ENCODE measurements at regions not wholly inside any gene's neighbourhood (a gene's known extent, or its start where the extent isn't known, plus 50 kb on each side); places are given as distances from the start of the nearest gene placed in this dataset.

DNA sequence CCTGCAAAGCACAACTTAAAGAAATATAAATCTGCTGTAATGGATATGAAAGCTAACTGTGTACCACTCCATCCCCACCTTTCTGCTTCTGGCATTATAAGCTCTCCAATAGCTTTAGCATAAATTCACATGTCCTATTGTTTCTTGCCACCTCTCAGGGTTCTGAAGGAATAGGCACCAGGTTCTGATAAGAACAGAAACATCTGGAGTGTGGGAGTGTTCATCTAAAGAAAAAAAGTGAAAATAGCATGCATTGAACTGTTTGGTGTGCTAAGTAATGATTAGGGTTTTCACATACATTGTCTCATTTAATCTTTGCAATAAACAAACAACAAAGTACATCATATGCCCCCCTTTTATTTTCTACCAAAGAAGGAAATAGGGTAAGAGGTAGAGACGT, 72.3 kb downstream of the FAM76B start:
- TF ChIP-seq, protein P1, sequence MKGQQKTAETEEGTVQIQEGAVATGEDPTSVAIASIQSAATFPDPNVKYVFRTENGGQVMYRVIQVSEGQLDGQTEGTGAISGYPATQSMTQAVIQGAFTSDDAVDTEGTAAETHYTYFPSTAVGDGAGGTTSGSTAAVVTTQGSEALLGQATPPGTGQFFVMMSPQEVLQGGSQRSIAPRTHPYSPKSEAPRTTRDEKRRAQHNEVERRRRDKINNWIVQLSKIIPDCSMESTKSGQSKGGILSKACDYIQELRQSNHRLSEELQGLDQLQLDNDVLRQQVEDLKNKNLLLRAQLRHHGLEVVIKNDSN (IDR thresholded peaks at IDR 0.05): no peak
- TF ChIP-seq CREB1 (IDR thresholded peaks at IDR 0.05; ENCODE audit: low read depth) (no peak), NFIC (IDR thresholded peaks at IDR 0.05) (no peak)

DNA sequence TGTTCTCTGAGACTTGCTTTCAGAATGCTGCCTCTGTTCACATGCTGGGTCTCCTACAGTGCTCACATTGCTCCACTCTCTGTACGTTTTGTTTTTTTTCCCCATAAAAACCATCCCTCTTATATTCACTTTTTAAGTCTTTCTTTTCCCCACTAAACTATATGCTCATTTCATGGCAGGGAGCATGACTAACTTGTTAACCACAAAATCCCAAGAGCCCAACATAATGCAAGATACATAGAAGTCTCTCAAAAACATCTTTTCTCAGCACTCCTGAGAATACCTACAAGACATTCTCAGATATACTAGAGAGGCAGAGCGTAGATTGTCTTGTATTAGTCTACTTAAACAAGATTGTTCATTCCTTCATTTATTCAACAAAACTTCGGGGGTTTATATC, 73.3 kb downstream of the FAM76B start:
- TF ChIP-seq, protein P2, sequence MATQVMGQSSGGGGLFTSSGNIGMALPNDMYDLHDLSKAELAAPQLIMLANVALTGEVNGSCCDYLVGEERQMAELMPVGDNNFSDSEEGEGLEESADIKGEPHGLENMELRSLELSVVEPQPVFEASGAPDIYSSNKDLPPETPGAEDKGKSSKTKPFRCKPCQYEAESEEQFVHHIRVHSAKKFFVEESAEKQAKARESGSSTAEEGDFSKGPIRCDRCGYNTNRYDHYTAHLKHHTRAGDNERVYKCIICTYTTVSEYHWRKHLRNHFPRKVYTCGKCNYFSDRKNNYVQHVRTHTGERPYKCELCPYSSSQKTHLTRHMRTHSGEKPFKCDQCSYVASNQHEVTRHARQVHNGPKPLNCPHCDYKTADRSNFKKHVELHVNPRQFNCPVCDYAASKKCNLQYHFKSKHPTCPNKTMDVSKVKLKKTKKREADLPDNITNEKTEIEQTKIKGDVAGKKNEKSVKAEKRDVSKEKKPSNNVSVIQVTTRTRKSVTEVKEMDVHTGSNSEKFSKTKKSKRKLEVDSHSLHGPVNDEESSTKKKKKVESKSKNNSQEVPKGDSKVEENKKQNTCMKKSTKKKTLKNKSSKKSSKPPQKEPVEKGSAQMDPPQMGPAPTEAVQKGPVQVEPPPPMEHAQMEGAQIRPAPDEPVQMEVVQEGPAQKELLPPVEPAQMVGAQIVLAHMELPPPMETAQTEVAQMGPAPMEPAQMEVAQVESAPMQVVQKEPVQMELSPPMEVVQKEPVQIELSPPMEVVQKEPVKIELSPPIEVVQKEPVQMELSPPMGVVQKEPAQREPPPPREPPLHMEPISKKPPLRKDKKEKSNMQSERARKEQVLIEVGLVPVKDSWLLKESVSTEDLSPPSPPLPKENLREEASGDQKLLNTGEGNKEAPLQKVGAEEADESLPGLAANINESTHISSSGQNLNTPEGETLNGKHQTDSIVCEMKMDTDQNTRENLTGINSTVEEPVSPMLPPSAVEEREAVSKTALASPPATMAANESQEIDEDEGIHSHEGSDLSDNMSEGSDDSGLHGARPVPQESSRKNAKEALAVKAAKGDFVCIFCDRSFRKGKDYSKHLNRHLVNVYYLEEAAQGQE (IDR thresholded peaks at IDR 0.05; ENCODE audit: low read depth): no peak
- no peak for TF ChIP-seq EP300 (IDR thresholded peaks at IDR 0.05; ENCODE audit: borderline replicate concordance)
- no peak for TF ChIP-seq CREB1 (IDR thresholded peaks at IDR 0.05; ENCODE audit: low read depth)
- TF ChIP-seq TAF1 (IDR thresholded peaks at IDR 0.05; ENCODE audit: low read depth): no peak

DNA sequence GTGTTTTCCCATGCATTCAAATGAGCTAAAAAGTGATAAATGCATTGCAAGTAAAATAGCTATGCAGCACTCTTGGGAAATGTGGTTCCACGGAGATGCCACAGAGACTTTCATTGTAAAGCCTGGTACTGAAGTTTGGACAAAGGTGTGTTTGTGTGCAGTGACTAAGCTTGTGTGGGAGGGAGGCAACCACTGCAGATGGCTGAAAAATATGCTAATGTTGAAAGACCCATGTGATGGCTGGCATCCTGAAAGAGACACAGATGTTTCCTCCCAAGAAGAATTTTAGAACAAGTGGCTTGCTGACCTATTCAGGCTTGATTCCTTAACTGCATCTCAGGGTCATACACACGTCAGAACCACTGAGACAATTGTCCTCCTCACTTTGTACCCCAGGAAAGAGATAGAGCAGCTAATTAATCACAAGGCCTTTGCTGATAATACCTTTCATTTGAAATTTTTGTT, 73.8 kb downstream of the FAM76B start:
- TF ChIP-seq ZBTB7A (IDR thresholded peaks at IDR 0.05; ENCODE audit: low read depth): no peak
- TF ChIP-seq TEAD4 (IDR thresholded peaks at IDR 0.05): no peak
- TF ChIP-seq, protein P1 (IDR thresholded peaks at IDR 0.05): no peak
- TF ChIP-seq EP300 (IDR thresholded peaks at IDR 0.05; ENCODE audit: borderline replicate concordance): no peak
- TF ChIP-seq FOXM1 (IDR thresholded peaks at IDR 0.05; ENCODE audit: borderline replicate concordance, low read depth): no peak
- TF ChIP-seq CEBPB (IDR thresholded peaks at IDR 0.05): no peak
- no peak for TF ChIP-seq TAF1 (IDR thresholded peaks at IDR 0.05; ENCODE audit: low read depth)
- TF ChIP-seq, protein P2 (IDR thresholded peaks at IDR 0.05; ENCODE audit: low read depth): no peak
- no peak for TF ChIP-seq YY1 (IDR thresholded peaks at IDR 0.05; ENCODE audit: low read depth)
- no peak for TF ChIP-seq EGR1 (IDR thresholded peaks at IDR 0.05)
- TF ChIP-seq RAD21 (IDR thresholded peaks at IDR 0.05; ENCODE audit: low read depth): no peak
- TF ChIP-seq TCF12 (IDR thresholded peaks at IDR 0.05; ENCODE audit: low read depth): no peak
- TF ChIP-seq NFIC (IDR thresholded peaks at IDR 0.05): no peak
- no peak for TF ChIP-seq CREB1 (IDR thresholded peaks at IDR 0.05; ENCODE audit: low read depth)
- TF ChIP-seq, protein P3, sequence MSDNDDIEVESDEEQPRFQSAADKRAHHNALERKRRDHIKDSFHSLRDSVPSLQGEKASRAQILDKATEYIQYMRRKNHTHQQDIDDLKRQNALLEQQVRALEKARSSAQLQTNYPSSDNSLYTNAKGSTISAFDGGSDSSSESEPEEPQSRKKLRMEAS (IDR thresholded peaks at IDR 0.05): no peak

DNA sequence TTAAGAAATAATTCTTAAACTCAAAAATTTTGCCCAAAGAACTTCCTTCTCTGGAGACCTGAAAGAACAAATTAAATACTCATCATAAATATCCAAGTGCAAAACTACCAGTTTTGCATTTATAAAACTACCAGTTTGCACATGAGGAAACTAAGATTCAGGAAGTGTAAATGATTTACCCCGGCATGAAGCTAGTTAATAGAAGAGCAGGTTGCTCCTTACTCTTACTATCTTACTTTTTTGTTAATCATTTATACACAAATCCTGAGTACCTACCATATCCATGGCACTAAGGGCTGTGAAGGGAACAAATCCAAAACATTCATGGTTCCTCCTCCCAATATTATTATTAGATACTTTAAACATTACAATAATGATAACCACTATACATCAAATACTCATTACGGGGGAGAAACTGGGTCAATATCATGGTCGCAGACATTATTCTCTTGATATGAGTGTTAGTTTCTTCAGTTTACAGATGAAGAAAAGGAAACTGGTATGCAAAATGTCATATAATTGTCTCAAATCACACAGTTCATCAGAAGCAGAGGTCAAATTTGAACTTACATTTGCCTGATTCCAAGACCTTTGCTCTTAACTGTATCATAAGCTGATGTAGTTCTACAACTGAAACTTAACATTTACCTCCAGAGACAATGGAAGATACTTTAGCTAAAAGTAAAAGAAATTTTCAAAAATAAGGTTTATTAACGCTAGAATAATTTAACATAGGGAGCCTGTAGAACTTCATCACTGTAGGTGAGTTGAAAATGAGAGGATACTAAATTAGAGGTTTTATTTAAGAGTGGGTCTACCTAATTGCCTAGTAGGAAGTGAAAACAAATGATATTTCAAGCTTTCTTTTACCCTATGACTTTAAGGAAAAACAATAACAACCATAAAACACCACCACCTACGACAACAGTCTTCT, 74.5 kb downstream of the FAM76B start:
- TF ChIP-seq TCF12 (IDR thresholded peaks at IDR 0.05; ENCODE audit: low read depth) (no peak), EP300 (IDR thresholded peaks at IDR 0.05; ENCODE audit: borderline replicate concordance) (no peak), FOXM1 (IDR thresholded peaks at IDR 0.05; ENCODE audit: borderline replicate concordance, low read depth) (no peak), YY1 (IDR thresholded peaks at IDR 0.05; ENCODE audit: low read depth) (no peak), RAD21 (IDR thresholded peaks at IDR 0.05; ENCODE audit: low read depth) (no peak), CEBPB (IDR thresholded peaks at IDR 0.05) (no peak), TAF1 (IDR thresholded peaks at IDR 0.05; ENCODE audit: low read depth) (no peak), CREB1 (IDR thresholded peaks at IDR 0.05; ENCODE audit: low read depth) (no peak), TEAD4 (IDR thresholded peaks at IDR 0.05) (no peak), EGR1 (IDR thresholded peaks at IDR 0.05) (no peak), ZBTB7A (IDR thresholded peaks at IDR 0.05; ENCODE audit: low read depth) (no peak)
- TF ChIP-seq, protein P3 (IDR thresholded peaks at IDR 0.05): no peak
- TF ChIP-seq, protein P1 (IDR thresholded peaks at IDR 0.05): no peak
- TF ChIP-seq, protein P2 (IDR thresholded peaks at IDR 0.05; ENCODE audit: low read depth): no peak
